WTC11 (cell line): ENCODE measurements at regions not wholly inside any gene's neighbourhood (a gene's known extent, or its start where the extent isn't known, plus 50 kb on each side); places are given as distances from the start of the nearest gene placed in this dataset.

Experiments
- ATAC-seq: fragments of 200-7000 bp; cut with Tn5 transposase; 2 replicates; pipeline ENCODE4 v1.10.0; 2021; ENCODE audit warnings: mild to moderate bottlenecking, moderate library complexity
- CTCF ChIA-PET: fragments of 300-600 bp; sonication (Branson Sonifier 250); formaldehyde crosslinking; loops from one replicate; lab custom pipeline; 2021; ENCODE audit warnings: antibody characterized with exemption; lab: Charles Lee
- POLR2A ChIA-PET: fragments of 350-600 bp; sonication (Branson Sonifier 250); formaldehyde crosslinking; loops from one replicate; lab custom pipeline; 2021; ENCODE audit warnings: antibody characterized with exemption; lab: Charles Lee
- DNase-seq: peaks from one replicate; pipeline ENCODE4 v3.0.0; 2021; ENCODE audit warnings: low spot score
- H3K27ac Mint-ChIP-seq: 2 replicates; pipeline ENCODE4 v1.8.0; 2021; ENCODE audit warnings: mixed read lengths
- H3K27me3 Mint-ChIP-seq: 2 replicates; pipeline ENCODE4 v1.8.0; 2021; ENCODE audit warnings: low read depth, mild to moderate bottlenecking, moderate library complexity, mixed read lengths
- H3K36me3 Mint-ChIP-seq: 2 replicates; pipeline ENCODE4 v1.8.0; 2021; ENCODE audit warnings: mixed read lengths
- H3K4me1 Mint-ChIP-seq: 2 replicates; pipeline ENCODE4 v1.8.0; 2022; ENCODE audit warnings: mixed read lengths
- H3K4me3 Mint-ChIP-seq: 2 replicates; pipeline ENCODE4 v1.8.0; 2021; ENCODE audit warnings: mild to moderate bottlenecking, moderate library complexity, mixed read lengths
- H3K9me3 Mint-ChIP-seq: 2 replicates; pipeline ENCODE4 v1.8.0; 2021; ENCODE audit warnings: mixed read lengths
- AR ChIP-seq: fragments of 250-450 bp; sonication (Bioruptor Pico); IDR thresholded peaks from 2 replicates; pipeline ENCODE4 v1.9.0; 2021; ENCODE audit warnings: mild to moderate bottlenecking
- CDX4 ChIP-seq: fragments of 250-450 bp; sonication (Bioruptor Pico); IDR thresholded peaks from 2 replicates; pipeline ENCODE4 v1.9.0; 2021; ENCODE audit warnings: moderate library complexity, mild to moderate bottlenecking, inconsistent platforms, borderline replicate concordance
- ETV6 ChIP-seq: sonication (generic); formaldehyde crosslinking; IDR thresholded peaks from 2 replicates; pipeline ENCODE4 v1.8.1; 2022; ENCODE audit warnings: mild to moderate bottlenecking, missing genetic modification reagents
- FOXJ3 ChIP-seq: sonication (generic); formaldehyde crosslinking; IDR thresholded peaks from 2 replicates; pipeline ENCODE4 v1.9.0; 2021; ENCODE audit warnings: missing genetic modification reagents, mild to moderate bottlenecking, borderline replicate concordance
- FOXK1 ChIP-seq: sonication (generic); formaldehyde crosslinking; IDR thresholded peaks from 2 replicates; pipeline ENCODE4 v1.8.0; 2022; ENCODE audit warnings: mild to moderate bottlenecking, moderate library complexity, missing genetic modification reagents
- FOXP1 ChIP-seq: sonication (generic); formaldehyde crosslinking; IDR thresholded peaks from 2 replicates; pipeline ENCODE4 v1.8.0; 2022; ENCODE audit warnings: missing genetic modification reagents, mild to moderate bottlenecking, moderate library complexity, borderline replicate concordance
- FOXP4 ChIP-seq: sonication (generic); formaldehyde crosslinking; IDR thresholded peaks from 2 replicates; pipeline ENCODE4 v1.8.0; 2022; ENCODE audit warnings: mild to moderate bottlenecking, missing genetic modification reagents
- GABPB1 ChIP-seq: sonication (generic); formaldehyde crosslinking; IDR thresholded peaks from 2 replicates; pipeline ENCODE4 v1.8.1; 2023; ENCODE audit warnings: mild to moderate bottlenecking, missing genetic modification reagents
- MXD4 ChIP-seq: fragments of 250-450 bp; sonication (Bioruptor Pico); IDR thresholded peaks from 2 replicates; pipeline ENCODE4 v1.8.0; 2021; ENCODE audit warnings: mild to moderate bottlenecking, moderate library complexity, borderline replicate concordance
- MYBL2 ChIP-seq: sonication (generic); formaldehyde crosslinking; IDR thresholded peaks from 2 replicates; pipeline ENCODE4 v1.8.1; 2023; ENCODE audit warnings: mild to moderate bottlenecking, moderate library complexity, missing genetic modification reagents
- NFYB ChIP-seq: sonication (generic); formaldehyde crosslinking; conservative IDR thresholded peaks from 2 replicates; pipeline ENCODE4 v1.8.0; 2022; ENCODE audit warnings: low read depth, missing genetic modification reagents
- NR1H2 ChIP-seq: sonication (generic); formaldehyde crosslinking; IDR thresholded peaks from 2 replicates; pipeline ENCODE4 v1.9.0; 2021; ENCODE audit warnings: mild to moderate bottlenecking, moderate library complexity, missing genetic modification reagents
- PRDM15 ChIP-seq: sonication (generic); formaldehyde crosslinking; IDR thresholded peaks from 2 replicates; pipeline ENCODE4 v1.8.0; 2022; ENCODE audit warnings: missing genetic modification reagents
- ZNF138 ChIP-seq: sonication (generic); formaldehyde crosslinking; conservative IDR thresholded peaks from 2 replicates; pipeline ENCODE4 v1.8.1; 2022; ENCODE audit warnings: mild to moderate bottlenecking, moderate library complexity, missing genetic modification reagents
- ZNF416 ChIP-seq: fragments of 250-450 bp; sonication (Bioruptor Pico); IDR thresholded peaks from 2 replicates; pipeline ENCODE4 v1.9.0; 2021; ENCODE audit warnings: mild to moderate bottlenecking, inconsistent platforms
- ZNF512 ChIP-seq: sonication (generic); formaldehyde crosslinking; IDR thresholded peaks from 2 replicates; pipeline ENCODE4 v1.8.1; 2022; ENCODE audit warnings: missing genetic modification reagents, borderline replicate concordance

- POLR2A ChIA-PET = interaction anchor here (0.7 kb wide), 1 partner anchor 38 kb away, joined by 3 read pairs; no protein-coding TSS in a partner anchor
These were observed 77.6 kb downstream of the RIPK4 start for GRCh38 chr21:41689289-41689583.

GRCh38 chr21:41687633-41688032 lies 79.2 kb downstream of the RIPK4 start:
- 0 out of 2 replicates have a peak, but pooled peaks cover 3% of the 10 kb centered on the region for H3K9me3 Mint-ChIP-seq
- no peaks in the 10 kb centered on the region; the same call in 1 of the 2 replicates for H3K27me3 Mint-ChIP-seq
- ATAC-seq (no peak), DNase-seq (no peak)
- ChIA-PET POLR2A (no interaction called here), CTCF (no interaction called here)
- H3K27ac Mint-ChIP-seq = no peak overlapping the region
- H3K4me3 Mint-ChIP-seq = no peak overlapping the region
- no peaks in the 10 kb centered on the region for H3K36me3 Mint-ChIP-seq
- H3K4me1 Mint-ChIP-seq = peaks cover 23% of the 10 kb centered on the region
- TF ChIP-seq NR1H2 (CRISPR knock-in tag) (no peak), MYBL2 (CRISPR knock-in tag) (no peak), AR (no peak), ETV6 (no peak), NFYB (CRISPR knock-in tag) (no peak), ZNF512 (no peak), CDX4 (CRISPR knock-in tag) (no peak), FOXK1 (no peak), FOXP4 (no peak), ZNF416 (no peak)

More at GRCh38 chr21:41689289-41689583, 77.6 kb downstream of the RIPK4 start:
- CTCF ChIA-PET = no interaction called here
- H3K9me3 Mint-ChIP-seq = peaks cover 16% of the 10 kb centered on the region
- no peaks in the 10 kb centered on the region; the same call in none of the 2 replicates for H3K27me3 Mint-ChIP-seq
- no peak for ATAC-seq
- no peaks in the 10 kb centered on the region for H3K36me3 Mint-ChIP-seq
- no peak for DNase-seq
- no peak overlapping the region for H3K27ac Mint-ChIP-seq
- H3K4me3 Mint-ChIP-seq = no peak overlapping the region
- TF ChIP-seq FOXP1 (CRISPR knock-in tag) (no peak), GABPB1 (CRISPR knock-in tag) (no peak), PRDM15 (CRISPR knock-in tag) (no peak), ZNF138 (CRISPR knock-in tag) (no peak), FOXJ3 (no peak), MXD4 (CRISPR knock-in tag) (no peak), AR (no peak), NFYB (CRISPR knock-in tag) (no peak)
- peaks cover 19% of the 10 kb centered on the region for H3K4me1 Mint-ChIP-seq
